GM18861 (cell line): ENCODE measurements at regions not wholly inside any gene's neighbourhood (a gene's known extent, or its start where the extent isn't known, plus 50 kb on each side); places are given as distances from the start of the nearest gene placed in this dataset.

Experiments used
- ATAC-seq: cut with Tn5 transposase; IDR thresholded peaks from one replicate; pipeline ENCODE4 v1.9.1; 2021; ENCODE audit not compliant: unreplicated experiment

DNA sequence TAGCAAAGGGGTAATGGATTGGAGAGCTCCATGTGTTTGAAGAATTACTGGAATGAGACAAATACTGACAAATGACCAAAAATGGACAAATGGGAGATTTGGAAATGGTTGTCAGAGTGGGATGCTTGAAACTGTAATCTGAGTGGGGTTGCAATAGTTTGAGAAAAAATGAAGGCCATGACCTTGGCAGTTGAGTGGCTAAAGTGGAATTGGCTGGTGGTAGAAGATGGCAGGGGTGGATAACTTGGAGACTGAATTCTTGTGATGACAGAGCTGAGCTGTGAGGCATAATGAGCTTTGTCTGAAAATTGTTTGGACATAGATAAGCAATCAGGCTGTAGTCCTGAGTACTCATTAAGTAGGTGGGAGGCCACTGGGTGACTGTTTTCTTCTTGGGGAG lies 222.5 kb upstream of the PRICKLE1 start:
- no peak for ATAC-seq

DNA sequence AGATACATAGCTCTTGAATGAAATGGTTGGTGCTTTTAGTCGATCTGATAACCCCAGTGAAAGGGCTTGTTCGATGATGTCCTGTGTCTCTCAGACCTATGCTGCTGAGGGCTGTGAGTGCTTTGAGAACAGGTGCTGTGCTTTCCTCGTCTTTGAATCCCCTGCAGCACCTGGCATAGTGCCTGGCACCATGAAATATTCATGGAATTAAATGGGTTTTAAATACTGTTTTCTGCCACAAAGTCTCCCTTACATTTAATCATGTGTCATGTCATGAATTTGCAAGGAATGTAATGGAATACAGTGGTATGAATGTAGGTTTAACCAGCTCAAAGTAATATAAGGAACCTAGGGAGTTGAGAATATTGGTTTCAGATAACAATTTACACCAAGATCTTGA lies 220.5 kb upstream of the PRICKLE1 start:
- no peak for ATAC-seq

DNA sequence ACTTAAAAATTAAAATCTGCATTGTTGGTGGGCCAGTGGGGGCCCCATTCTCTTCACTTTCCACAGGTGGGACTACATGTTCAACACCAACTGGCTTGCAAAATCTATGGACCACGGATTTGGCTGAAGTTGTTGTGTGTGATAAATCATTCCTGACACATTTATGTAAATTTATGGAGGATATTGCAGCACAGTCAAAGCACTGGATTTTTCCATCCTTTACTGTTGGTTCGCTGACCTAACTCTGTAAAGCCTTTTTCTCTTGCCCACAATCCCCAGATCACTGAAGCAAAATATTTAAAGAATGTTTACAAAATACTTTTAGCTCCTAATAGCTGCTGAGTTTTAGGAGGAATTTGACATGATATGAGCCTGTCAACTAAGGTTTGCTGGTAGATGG lies 219.7 kb upstream of the PRICKLE1 start:
- no peak for ATAC-seq

DNA sequence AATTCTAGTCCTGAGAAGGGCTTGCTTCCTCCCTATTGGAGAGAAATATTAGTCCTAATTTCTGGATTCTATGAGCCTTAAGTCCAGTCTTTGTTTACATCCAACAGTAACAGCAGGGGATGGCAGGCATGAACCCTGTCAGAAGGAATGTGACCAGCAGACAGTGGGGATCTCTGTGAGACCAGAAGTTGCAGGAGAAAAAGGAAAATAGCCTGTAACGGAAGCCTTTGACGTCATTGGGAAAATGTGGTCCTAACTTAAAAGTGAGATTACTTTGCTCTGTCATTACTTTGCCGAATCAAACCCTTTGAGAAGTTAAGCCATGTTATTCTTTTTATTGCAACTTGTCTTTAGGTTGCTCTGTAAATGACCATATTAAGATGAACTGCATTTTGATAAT lies 218.2 kb upstream of the PRICKLE1 start:
- ATAC-seq, result no peak

DNA sequence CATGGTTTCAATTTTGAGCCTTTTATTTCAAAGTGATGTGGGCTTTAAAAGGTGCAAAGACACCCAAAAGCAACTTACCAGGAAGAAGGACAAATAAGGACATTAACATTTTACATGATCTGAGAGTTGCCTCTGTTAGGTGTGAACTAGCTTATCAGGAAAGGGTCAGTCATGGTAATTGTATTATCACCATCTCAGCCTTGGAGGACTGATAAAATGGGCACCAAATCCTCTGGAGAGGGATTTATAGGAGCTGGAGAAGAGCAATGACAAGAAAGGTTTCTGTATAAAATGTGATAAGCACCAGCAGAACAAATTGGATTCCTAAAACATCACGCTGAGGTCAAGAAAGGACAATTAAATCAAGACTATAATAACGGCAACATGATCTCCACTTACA lies 217.7 kb upstream of the PRICKLE1 start:
- ATAC-seq, result no peak

DNA sequence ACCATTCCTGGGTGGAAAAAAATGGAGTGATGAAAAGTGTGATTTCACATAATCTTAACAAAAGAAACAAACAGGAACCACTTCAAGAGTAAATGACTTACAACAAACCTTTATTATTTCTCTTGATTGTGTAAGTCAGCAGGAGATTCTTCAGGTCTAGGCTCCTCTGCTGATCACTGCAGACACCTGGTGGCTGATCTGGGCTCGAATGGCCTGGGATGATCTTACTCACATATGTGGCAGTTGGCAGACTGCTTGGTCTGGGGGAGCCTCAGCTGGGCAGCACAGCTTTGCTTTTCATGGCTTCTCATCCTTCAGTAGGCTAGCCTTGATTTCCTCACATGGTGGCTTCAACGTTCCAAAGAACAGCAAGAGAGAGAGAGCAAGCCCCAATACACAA lies 215.4 kb upstream of the PRICKLE1 start:
- ATAC-seq, result no peak

DNA sequence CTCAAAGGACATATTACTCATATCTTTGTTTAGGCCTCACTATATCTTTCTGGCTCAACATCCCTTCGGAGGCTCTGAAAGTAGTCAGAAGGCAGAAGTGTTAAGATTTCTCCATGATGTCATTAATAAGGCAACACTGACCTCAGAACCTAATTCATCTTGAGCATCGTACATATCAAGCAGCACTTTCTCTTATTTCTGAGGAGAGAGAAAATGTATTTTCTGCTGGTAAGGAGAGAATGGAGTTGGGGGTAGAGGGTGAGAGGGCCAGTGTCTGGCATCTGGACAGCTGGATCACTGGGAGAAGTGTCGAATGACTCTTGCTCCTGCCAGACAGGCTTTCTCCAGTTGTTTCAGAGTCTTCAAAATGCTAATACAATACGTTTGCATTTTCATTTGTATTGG lies 213.2 kb upstream of the PRICKLE1 start:
- ATAC-seq, result no peak

DNA sequence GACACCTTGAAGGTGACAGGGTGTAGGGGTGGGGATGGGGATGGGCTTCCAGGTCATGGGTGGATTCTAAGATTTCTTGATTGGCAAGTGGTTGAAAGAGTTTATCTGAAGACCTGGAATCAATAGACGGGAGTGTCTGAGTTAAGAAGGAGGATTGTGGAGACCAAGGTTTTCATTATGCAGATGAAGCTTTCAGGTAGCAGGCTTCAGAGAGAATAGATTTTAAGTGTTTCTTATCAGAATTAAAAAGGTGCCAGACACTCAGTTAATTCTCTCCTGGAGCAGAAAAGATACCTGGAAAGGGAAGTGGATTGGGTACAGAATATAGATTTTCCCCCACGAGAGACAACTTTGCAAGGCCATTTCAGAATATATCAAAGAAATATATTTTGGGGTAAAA lies 211.7 kb upstream of the PRICKLE1 start:
- ATAC-seq, result no peak

DNA sequence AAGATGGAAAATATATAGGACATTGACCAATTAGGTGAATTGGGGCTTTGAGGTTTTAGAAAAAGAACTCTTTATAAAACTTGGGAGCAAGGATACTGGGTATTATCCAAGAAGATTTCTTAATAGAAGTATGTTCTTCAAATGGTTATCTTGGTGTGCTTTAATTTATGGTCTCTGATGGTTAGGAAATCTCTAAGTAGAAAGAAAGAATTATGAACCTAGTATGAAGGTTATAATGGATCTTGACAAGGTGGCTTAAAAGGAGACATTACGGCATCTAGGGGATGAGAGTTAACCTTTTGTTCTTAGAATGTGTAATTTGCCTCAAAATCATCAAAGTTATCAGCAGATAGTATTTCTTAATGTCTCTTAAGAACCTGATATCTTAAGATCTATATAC lies 210.4 kb upstream of the PRICKLE1 start:
- ATAC-seq, result no peak

DNA sequence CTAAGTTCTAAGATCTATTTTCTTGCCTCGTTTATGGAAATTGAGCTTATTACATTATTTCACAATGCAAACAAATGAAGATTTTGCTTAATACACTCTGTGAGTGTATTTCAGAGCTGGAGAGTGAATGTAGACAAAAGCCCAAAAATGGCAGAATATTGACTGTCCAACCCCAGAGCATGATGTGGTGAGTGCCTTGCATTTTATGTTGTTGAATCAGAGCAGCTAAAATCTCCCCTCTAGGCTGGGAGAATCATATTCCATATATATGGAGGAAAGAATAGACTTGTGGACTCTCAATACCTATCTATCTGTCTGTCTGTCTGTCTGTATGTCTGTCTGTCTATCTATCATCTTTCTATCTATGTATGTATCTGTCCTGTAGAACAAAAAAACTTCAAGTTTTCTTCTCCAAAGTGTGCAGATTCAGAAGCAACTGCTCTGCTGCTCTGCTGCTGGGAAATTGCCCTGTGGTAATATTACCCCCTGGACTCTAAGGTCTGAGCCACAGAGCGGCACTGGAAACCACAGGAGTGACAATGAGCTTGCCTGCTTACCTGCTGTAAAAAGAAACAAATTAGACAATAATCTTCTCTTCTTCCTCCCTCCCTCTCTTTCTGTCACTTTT lies 209.4 kb upstream of the PRICKLE1 start:
- no peak for ATAC-seq

DNA sequence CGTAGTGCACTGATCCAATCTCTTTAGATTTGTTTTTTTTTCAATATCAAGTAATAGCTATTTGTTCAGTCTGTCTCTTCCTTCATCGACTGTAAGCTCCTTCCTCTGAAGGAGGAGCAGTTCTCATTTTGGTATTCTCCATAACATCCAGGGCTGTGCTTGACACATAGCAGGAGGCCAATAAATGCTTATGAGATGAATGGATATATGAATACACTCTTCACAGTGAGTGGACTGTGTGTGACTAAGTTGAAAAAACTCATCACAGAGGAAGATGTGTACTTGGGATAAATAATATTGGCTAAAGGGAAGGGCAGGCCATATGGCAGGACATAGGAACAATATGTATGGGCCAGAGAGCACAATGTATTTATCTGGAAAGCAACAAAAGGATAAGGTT lies 205.3 kb upstream of the PRICKLE1 start:
- no peak for ATAC-seq

DNA sequence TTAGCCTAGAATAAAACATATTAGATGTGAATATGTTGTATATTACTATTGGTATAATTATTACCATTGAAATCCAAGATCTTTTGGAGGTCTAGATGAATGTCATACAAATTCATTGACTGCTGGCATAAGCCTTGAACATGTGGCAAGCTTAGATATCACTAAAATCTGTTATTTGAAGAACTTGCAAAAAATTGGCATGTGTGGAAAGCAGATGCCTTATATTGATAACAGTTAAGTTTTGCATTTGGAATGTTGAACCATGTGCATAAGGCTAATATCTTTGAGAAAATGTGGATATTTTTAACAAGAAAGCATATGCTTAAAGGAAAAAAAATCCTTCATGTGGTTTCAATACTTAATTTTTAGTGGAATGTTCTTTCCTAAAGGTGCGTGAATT lies 203.6 kb upstream of the PRICKLE1 start:
- ATAC-seq, result no peak

DNA sequence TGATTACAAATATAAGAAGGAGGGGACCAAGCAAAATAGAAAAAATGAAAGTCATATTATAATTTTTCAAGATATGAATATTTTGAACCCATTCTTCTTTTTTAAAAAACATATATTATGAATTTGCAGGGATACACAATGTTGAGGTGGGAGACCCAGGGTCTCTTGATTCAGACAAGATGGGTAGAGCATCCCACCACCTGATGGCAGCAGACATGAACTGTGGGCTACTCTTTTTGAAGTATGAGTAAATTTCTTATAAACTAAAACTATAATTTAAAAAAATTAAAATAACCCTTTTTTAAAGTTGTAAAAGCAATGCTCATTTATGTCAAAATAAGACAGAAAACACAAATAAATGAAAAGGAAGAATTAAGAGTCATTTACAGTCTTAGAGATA lies 202.7 kb upstream of the PRICKLE1 start:
- no peak for ATAC-seq

DNA sequence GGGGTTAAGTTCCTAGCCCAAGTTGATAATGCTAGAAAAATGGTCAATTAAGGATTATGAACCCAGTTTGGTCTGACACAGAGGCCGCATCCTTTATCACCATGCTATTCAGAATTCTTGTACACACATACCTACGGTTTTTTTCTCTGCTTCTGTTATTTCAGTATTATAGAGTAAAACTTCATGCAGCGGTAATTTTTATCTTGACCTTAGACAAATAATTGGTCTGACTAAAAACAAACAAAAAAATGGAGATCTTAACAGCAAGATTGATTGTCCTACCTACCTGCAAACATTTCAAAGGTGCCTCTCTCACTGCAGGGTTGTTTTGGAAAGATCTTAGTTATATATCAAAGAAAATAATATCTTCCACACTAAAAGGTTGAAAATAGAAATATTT lies 201.9 kb upstream of the PRICKLE1 start:
- no peak for ATAC-seq

DNA sequence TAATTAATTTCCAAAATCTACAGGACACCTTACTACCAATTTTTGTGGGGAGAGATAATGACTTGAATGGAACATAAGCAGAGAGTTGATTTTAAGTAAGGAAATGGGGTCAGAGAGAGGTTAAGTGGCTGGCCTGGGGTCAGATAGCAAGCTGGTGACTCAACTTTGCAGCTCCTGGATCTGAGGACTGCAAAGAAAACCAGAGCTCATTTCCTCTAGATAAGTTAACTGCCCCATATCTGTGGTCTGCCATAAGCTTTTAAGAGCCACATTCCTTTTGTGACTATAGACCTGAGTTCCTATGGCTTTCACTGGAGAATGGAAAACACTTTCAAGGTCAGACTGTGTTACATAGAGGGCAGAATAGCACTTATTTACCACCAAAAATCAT lies 201.2 kb upstream of the PRICKLE1 start:
- no peak for ATAC-seq

DNA sequence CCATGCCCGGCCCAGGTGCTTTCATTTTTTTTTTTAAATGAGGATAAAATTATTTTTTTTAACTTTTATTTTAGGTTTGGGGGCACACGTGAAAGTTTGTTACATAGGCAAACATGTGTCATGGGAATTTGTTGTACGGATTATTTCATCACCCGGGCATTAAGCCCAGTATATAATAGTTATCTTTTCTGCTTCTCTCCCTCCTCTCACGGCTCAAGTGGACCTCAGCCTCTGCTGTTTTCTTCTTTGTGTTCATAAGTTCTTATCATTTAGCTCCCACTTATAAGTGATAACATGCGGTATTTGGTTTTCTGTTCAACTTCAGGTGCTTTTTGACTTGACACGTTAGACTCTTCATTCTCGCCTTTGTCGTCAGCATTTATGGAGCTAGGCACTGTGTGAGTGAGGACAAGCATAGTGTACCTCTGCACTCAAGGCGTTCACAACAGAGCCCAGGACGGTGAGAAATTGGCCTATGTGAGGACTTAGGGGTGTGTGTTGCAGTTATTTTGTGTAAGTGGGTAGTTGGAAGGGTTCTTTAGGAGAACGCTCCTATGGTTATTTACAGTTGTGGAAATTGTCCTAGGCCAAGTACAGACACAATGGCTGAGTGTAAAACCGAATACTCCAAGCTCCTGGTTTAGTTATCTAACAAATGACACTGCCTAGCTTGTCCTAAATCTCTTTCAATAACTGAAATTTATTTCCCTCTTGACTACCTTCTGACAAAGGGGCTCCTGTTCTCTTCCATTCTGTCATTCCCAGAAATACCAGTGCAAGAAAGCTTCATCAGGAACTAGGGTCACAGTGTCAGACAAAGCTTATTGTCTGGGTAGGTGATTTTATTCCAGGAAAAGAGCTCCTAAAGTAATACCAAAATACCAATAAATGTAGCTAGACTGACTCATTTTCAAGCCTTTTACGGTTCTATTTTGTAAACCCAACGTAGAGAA lies 200.5 kb upstream of the PRICKLE1 start:
- no peak for ATAC-seq

DNA sequence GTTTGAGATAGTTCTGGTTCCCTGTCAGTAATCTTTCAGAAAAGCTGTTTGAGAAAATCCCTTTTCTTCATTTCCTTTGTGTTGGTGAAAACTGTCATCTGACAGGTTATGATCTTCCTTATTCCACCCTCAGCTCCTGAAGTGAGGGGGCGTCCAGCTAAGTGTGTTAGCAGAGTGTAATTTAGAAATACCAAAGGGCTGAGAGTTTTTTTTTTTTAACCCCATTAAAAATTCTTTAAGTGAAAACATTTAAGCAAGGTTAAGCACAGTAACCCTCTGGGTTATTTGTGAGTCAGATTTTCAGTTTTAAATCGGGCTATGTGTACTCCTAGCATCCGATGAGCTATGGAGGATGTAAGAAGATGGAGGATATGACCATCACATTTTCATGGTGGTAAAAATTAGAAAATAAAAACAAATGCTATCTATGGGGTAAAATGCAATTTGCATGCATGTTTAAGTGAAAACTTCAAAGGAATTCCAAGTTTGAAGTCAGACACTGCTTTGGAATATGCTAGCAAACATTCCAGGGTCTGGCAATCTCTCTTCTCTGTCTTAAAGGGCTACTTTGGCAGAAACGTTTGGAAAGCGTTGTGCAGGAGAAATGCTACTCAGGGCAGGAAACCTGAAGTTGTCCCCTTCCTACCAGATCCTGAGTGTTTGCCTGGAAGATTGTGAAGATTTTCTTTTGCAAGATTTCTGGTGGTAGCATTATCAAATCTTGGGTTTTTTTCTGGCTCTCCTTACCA lies 197.0 kb upstream of the PRICKLE1 start:
- no peak for ATAC-seq

DNA sequence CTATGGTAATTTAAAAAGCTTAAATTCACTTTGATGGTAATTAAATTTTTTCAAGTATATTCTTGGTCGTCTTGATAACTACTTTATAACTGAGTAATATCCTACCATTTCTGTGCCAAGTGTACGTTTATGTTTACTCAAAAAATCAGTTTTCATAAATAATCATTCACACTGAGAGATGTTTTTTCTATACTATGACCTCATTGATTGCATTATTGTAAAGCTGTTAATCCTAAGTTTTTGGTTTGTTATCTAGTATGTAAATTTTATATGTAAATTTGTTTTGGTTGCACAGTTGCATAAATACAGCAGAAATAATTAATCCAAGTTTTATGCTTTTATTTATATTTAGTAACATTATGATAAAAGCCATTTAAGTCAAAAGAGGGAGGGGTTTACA lies 196.4 kb upstream of the PRICKLE1 start:
- no peak for ATAC-seq

DNA sequence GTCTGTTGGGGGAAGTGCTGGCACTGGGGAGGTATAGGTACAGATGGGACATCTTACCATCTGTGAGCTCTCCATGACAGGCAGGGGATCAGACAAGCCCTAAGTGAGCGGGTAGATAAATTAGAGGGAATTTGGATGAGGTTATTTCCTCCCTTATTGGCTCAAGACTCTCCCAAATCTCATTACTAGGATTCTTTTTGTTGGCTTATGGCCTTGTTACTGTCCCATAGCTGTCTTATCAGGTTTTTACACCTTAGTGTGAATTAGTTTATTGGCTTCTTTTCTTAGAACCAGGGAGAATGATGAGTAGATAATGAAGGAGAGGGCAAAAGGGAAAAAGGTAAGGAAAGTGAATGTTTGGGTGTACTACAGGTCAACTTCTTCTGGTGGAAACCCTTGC lies 191.1 kb upstream of the PRICKLE1 start:
- no peak for ATAC-seq

DNA sequence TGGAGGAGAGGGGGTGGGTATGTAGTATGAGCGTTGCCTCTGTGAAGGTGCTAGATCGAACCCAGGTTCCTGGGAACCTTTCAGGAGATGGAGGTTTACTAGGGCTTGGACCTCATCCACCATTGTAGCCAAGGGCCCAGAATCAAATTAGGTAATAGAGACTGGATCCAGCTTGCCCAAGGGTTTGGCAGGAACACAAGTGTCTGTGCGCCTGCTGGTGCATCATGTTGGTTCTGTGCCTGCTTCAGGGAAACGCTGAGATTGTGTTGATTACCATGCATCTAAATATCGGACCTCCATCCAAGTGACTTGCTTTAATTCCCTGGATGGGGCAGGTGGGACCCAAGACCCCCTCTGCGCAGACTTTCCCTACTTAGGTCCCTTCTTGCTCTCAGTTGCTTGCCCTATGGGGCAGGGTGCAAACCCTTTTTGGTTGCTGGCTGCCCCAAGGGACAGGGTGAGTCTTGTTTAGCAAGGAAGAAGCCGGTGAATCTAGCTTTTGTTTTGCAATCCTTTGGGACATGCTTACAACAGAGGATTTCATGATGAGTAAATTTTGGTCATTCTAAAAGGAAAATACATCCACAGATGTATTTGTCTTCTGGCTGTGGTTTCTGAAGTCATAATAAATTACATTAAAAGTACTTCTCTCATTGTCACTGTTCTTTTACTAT lies 189.8 kb upstream of the PRICKLE1 start:
- ATAC-seq, result no peak

DNA sequence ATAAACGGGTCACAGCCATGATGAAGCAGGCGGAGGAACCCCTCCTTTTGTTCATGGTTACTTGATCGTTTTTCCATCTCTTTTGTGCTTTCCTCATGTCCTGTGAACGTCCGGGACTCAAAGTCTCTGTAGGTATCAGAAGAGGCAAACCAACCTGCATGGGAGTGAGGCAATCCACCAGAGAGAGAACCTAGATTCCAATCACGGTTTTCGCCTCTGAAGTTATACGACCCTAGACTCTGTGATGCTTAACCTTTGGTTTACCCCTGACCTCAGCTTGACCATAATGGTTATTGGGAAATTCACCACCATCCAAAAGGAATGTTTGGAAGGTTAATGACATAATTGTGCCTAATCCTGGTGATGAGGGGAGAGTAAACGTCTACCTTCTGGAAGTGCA lies 186.8 kb upstream of the PRICKLE1 start:
- ATAC-seq, result no peak
